ENCODE measurements at regions not wholly inside any gene's neighbourhood (a gene's known extent, or its start where the extent isn't known, plus 50 kb on each side); places are given as distances from the start of the nearest gene placed in this dataset.
"Not testable (repeated sequence)": the region's sequence is repeated elsewhere in the genome, so short reads cannot be mapped to it uniquely, and the experiment has no call there.

GRCh38 chrX:81857192-81857591, 655.3 kb downstream of the SH3BGRL start:
- no peak for DNase-seq

GRCh38 chrX:81866873-81867272, 665.0 kb downstream of the SH3BGRL start:
- DNase-seq = no peak

GRCh38 chrX:81868979-81869378, 667.1 kb downstream of the SH3BGRL start:
- DNase-seq = no peak

GRCh38 chrX:81874807-81875206, 672.9 kb downstream of the SH3BGRL start:
- DNase-seq = no peak

GRCh38 chrX:81875800-81876199, 673.9 kb downstream of the SH3BGRL start:
- no peak for DNase-seq

DNA sequence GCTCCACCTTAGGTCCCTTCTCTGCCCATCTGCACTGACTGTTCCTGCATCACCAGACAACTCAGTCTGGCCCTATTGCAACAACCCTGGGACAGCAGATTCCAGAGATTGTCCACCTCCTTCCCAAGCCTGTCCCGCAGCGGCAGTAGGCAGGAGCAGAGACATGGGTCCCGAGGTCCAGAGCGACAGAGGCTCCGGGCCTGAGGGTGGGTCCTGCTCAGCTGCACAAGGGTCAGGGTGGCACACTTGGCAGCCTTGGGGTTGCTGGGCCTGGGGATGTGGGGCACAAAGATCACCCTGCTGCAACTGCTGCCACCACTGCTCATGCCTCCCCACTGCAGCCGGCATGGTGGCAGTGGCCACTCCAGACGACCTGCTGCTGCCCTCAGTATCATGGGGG, 674.5 kb downstream of the SH3BGRL start:
- no peak for DNase-seq

DNA sequence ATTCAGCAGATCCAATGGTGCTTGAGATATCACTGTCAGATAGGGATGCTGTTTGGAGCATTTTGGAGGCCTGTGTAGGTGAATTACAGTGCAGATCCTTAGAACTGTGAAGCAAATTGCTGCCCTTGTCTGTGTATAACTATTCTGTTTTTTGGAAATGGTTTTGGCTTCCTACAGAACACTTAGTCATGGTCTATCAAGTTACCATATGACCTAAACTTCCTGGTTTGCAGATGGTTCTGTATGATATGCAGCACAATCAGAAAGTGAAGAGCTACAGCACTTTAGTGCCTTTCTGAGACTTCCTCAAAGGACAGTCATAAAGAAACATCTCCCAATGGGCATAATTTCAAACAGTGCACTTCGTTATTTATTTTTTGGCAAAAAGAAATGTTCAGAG, 688.6 kb downstream of the SH3BGRL start:
- DNase-seq = peak; percentile 14

DNA sequence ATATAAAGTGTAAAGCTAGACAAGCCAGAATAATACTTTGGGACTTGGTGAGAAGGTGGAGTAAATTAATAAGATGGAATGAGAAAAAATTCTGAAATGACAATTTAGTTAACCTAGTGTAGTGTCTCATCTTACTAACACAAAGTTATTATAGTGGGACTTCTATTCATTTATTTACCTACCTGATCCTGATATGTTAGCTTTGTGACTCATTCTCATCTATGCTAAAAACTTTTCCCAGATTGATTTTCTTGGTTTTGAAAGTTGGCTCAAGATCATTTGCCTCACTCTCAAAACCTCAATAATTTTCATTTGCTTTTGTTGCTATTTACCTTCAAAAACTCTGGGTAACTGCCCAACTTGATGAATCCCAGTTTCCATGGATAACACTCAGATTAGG, 698.6 kb downstream of the SH3BGRL start:
- DNase-seq = no peak

- no peak for DNase-seq
Observed at GRCh38 chrX:81925812-81926211, 723.9 kb downstream of the SH3BGRL start.

DNA sequence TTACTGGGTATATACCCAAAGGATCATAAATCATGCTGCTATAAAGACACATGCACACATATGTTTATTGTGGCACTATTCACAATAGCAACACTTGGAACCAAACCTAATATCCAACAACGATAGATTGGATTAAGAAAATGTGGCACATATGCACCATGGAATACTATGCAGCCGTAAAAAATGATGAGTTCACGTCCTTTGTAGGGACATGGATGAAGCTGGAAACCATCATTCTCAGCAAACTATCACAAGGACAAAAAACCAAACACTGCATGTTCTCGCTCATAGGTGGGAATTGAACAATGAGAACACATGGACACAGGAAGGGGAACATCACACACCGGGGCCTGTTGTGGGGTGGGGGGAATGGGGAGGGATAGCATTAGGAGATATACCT, 744.0 kb downstream of the SH3BGRL start:
- DNase-seq = not testable (repeated sequence)

GRCh38 chrX:81957318-81957717, 755.4 kb downstream of the SH3BGRL start:
- DNase-seq = no peak

- no peak for DNase-seq
Observed at GRCh38 chrX:81957900-81958545, 756.1 kb downstream of the SH3BGRL start.

DNA sequence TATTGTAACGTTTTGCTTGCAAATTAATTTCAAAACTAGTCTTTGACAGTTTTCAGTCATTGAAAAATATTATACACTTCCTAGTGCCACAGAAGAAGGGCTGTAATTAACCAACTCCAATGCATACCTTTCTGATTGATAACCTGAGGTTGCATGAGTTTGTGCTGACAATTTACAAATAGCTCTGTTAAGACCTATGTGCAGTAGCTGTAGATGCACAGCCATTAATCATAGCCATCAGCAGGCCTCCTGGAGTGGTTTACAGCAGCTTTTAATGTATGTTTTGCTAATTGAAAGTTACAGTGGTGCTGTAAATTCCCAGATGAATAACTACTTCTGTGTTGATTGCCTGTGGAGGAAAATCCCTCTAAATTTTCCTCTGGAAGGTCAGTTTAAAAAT, 758.1 kb downstream of the SH3BGRL start:
- DNase-seq = no peak

GRCh38 chrX:81974413-81974812, 772.5 kb downstream of the SH3BGRL start:
- DNase-seq = not testable (repeated sequence)

GRCh38 chrX:81979806-81980515, 778.1 kb downstream of the SH3BGRL start:
- no peak for DNase-seq

DNA sequence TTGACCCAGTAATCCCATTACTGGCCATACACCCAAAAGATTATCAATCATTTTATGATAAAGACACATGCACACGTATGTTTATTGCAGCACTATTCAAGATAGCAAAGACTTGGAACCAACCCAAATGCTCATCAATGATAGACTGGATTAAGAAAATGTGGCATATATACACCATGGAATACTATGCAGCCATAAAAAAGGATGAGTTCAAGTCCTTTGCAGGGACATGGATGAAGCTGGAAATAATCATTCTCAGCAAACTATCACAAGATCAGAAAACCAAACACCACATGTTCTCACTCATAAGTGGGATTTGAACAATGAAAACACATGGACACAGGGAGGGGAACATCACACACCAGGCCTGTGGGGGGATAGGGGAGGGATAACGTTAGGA, 785.3 kb downstream of the SH3BGRL start:
- not testable (repeated sequence) for DNase-seq

DNA sequence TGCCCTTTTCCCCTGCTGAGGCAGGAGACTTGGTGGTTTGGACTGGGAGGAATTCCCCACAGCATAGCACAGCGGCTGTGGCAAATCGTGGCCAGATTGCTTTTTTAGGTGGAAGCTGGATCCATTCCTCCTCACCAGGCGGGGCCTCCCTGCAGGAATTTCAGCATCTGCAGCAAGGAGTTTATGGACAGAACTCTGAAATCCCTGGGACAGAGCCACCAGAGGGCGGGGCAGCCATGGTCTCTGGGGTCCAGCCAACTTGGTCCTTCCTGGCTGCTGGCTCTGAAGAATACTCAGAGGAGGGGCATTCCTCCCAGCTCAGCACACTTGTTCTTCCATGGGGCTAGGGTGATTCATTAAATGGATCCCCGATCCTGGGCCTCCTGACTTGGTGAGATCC, 794.3 kb downstream of the SH3BGRL start:
- no peak for DNase-seq

DNA sequence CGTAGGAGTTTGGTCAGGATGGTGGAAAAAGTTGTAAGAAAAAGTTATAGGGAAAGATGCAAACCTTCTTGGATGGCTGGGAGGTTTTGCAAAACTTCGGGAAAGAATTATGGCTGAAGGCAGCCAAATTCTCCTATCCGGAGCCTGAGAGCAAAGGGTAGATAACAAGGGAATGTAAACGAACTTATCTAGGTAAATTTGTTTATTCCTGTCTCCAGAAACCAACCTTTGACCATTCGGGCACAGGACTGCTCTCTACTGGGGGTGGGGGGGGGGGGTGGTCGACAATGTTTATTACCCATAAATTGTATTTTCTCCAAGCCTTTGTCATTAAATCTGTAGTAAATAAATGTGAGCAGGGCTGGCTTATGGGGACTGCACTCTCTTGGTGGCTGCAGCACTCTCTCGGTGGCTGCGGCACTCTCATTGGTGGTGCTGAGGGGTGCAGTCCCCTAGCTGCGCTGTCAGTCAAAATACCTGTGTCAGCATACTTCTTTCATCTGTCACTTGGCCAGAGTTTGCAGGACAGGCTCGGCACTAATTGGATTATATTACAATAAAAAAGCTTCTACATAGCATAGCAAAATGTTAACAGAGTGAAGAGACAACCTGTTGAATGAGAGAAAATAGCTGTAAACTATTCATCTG, 827.8 kb downstream of the SH3BGRL start:
- no peak for DNase-seq

- DNase-seq = no peak
Observed at GRCh38 chrX:82031250-82031649, 829.3 kb downstream of the SH3BGRL start.

DNA sequence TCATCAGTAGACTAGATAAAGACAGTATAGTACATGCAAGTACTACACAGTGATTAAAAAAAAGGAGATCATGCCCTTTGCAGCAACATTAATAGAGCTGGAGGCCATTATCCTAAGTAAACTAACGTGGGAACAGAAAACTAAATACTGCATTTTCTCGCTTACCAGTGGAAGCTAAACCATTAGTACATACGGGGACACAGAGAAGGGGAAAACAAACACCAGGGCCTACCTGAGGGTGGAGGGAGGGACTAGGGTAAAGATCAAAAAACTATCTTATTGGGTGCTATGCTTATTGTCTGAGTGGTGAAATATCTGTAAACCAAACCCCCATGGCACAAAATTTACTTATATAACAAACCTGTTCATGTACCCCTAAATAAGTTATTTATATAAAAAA, 836.9 kb downstream of the SH3BGRL start:
- no peak for DNase-seq

GRCh38 chrX:82041034-82041433, 839.1 kb downstream of the SH3BGRL start:
- DNase-seq = no peak

DNA sequence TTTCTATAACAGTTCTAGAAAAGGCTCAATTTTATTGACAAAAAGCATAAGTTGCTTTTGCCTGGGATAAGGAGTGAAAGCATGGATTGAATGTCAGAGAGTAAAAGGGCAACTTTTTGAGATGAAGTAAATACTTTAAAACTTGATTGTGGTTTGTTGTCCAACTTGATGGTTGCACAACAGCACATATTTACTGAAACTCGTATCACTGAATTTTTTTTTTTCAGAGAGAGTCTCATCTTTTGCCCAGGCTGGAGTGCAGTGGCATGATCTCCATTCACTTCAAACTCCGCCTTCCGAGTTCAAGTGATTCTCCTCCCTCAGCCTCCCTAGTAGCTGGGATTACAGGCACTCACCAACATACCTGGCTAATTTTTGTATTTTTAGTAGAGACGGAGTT, 856.8 kb downstream of the SH3BGRL start:
- no peak for DNase-seq

DNA sequence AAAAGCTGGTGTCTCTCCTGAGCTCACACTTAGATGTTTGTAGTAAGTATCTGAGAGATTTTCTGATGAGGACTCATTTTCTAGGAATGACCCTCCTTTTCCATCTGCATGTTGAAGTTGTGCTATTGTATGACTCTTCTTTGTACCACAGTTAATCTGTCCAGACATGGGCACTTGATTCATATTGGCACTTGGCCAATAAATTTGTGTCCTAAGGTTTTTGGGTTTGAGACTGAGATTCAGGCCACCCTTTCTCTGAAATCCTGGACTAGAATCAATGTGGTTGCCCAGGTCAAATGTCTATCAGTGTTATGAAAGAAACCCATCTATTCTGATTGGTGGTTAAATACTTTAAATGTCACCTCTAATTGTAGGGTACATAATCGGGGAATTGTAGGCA, 869.0 kb downstream of the SH3BGRL start:
- DNase-seq = no peak

DNA sequence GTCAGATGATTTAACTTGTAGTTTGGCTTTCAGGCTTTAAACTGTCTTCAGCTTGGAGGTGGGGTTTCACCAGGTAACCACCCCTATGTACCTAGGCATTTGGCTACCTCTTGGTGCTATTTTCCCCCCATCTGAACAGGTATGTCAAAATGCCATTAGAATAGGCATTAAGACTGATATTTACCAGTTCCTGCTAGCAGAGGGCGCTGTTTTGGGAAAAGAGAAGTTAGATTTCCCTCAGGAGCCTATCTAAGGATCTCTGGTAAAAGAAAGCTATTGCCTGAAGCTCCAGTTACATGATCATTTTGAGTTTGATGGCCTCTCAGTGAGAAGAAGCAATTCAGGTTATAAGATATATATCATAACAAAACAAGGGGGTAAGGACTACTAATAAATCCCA, 879.1 kb downstream of the SH3BGRL start:
- no peak for DNase-seq
